ENCODE measurements at regions not wholly inside any gene's neighbourhood (a gene's known extent, or its start where the extent isn't known, plus 50 kb on each side); places are given as distances from the start of the nearest gene placed in this dataset.

DNA sequence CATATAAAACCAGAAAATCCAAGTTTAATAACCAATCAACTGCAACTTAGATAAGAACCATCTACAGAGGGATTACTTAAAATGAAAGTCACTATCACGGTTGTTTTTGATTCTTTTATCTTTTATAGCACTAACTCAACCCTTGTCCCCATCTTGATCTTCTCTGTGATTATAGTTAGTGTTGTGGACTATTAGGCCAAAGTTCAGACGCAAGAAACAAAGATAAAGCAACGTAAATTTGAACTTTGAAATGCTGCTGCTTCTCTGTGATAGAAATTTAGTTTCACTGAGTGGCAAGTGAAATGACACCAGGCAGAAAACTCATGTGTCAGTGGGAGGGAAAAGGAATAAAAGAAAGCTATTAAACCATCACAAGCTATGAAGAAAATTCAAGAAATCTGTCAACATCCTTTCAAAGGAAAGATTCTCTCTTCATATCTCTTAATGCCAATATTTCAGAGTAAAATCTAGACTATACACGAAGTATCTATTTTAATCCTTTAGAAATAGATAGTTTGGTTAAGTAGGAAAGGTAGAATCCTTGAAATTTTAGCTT lies 71.8 kb upstream of the MALRD1 start:
- TF ChIP-seq CTCF (conservative IDR thresholded peaks at IDR 0.05; ENCODE audit: low read length) = no peak
- no peak for TF ChIP-seq EZH2phosphoT487 (IDR thresholded peaks at IDR 0.05; ENCODE audit: borderline replicate concordance, low read depth, low read length)
